ENCODE measurements at regions not wholly inside any gene's neighbourhood (a gene's known extent, or its start where the extent isn't known, plus 50 kb on each side); places are given as distances from the start of the nearest gene placed in this dataset.

DNA sequence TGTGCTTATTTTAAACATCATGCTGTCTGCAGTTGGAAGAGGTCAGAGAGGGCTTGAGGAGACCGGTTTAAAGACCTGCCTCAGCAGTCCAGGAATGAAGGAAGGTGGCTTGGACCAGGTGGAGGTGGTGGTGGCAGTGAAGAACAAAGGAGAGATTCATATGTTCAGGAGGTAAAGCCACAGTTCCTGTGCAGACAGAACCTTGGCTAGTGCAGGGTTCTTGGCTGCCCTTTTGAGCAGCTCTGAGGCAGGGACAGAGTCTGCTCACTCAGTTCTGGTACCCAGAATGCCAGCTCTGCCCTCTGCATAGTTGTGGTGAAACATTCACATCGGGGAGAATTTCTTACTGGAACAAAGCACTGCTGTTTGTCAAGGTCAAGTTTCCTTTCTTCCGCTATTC is 669.7 kb upstream of the HS6ST1 start:
- TF ChIP-seq CTCF (conservative IDR thresholded peaks at IDR 0.05; ENCODE audit: low read depth, low read length), result no peak
- DNase-seq (ENCODE audit: low read depth), result no peak
- no peak overlapping the region for H3K4me3 ChIP-seq (ENCODE audit: low read depth, low read length)

DNA sequence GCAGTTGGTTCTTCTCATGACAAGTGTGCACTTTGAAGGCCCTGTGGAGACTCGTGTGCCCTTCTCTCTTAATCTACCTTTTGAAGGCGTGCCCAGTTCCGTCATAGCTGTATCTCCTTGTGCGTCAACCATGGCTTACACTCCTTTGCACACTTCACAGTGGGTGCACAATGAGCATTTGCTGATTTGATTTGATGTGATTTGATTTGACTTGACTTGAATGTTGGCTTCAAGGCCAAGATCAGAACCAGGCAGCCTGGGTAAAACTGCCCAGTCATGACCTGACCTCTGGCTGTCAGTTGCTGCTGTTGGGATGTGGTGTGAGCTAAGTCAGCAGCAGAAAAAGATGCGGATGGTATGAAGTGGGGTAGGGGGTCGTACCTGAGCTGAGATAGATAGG is 670.3 kb upstream of the HS6ST1 start:
- no peak overlapping the region for H3K4me3 ChIP-seq (ENCODE audit: low read depth, low read length)
- TF ChIP-seq CTCF (conservative IDR thresholded peaks at IDR 0.05; ENCODE audit: low read depth, low read length), result no peak
- DNase-seq (ENCODE audit: low read depth), result no peak

DNA sequence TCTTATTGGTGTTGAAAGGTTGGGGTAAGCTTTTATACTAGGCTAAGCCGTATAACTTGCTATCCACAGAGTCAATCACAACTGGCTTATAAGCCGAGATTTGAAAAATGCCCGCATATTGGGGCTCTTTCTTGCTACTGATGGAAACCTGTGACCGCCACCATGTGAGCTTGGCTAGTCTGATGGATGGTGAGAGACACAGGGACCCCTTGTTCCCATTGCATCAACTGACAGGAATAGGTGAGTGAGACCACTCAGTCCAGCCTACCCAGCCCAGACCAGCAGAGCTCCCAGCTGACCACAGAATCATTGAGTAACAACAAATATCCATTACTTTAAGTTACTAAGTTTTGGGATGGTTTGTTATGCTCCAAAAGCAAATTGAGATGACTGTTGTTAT is 676.4 kb upstream of the HS6ST1 start:
- TF ChIP-seq CTCF (conservative IDR thresholded peaks at IDR 0.05; ENCODE audit: low read depth, low read length), result no peak
- H3K4me3 ChIP-seq (ENCODE audit: low read depth, low read length), result no peak overlapping the region
- no peak for DNase-seq (ENCODE audit: low read depth)

GRCh38 chr2:128996078-128996477 is 677.4 kb upstream of the HS6ST1 start:
- DNase-seq (ENCODE audit: low read depth), result no peak
- no peak overlapping the region for H3K4me3 ChIP-seq (ENCODE audit: low read depth, low read length)
- TF ChIP-seq CTCF (conservative IDR thresholded peaks at IDR 0.05; ENCODE audit: low read depth, low read length), result no peak

- TF ChIP-seq CTCF (conservative IDR thresholded peaks at IDR 0.05; ENCODE audit: low read depth, low read length), result no peak
- no peak for DNase-seq (ENCODE audit: low read depth)
- no peak overlapping the region for H3K4me3 ChIP-seq (ENCODE audit: low read depth, low read length)
These were observed 678.6 kb upstream of the HS6ST1 start for GRCh38 chr2:128997166-128997866.

DNA sequence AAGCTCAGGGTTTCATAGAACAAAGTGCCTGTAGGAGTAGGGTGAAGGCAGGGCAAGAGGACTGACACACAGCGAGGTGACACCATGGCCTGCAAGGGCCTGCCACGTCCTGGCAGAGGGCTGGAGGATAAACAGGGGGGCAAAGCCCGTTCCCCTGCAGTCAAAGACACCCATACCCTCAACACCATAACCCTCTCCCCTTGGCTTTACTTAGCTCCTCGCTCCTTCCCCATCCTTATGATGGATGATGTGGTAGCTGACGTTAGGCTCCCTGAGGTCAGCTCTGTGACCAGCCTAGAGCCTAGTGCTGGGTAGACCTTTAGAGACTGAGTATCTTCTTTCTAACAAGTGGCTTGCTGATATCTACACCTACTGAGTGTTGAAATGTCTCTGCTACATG is 683.3 kb upstream of the HS6ST1 start:
- DNase-seq (ENCODE audit: low read depth), result no peak
- TF ChIP-seq CTCF (conservative IDR thresholded peaks at IDR 0.05; ENCODE audit: low read depth, low read length), result no peak
- H3K4me3 ChIP-seq (ENCODE audit: low read depth, low read length), result no peak overlapping the region

DNA sequence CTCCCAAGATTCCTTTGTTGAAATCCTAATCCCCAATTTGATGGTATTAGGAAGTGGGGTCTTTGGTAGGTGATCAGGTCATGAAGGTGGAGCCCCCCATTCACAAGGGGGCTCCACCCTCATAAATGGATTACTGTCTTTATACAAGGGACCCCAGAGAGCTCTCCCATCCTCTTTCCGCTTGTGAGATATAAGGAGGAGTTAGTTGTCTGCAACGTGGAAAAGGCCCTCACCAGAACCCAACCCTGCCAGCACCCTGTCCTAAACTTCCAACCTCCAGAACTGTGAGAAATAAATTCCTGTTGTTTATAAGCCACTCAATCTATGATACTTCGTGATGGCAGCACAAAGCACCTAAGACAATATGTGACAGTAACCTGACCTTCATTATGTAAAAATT is 684.1 kb upstream of the HS6ST1 start:
- no peak for TF ChIP-seq CTCF (conservative IDR thresholded peaks at IDR 0.05; ENCODE audit: low read depth, low read length)
- no peak overlapping the region for H3K4me3 ChIP-seq (ENCODE audit: low read depth, low read length)
- no peak for DNase-seq (ENCODE audit: low read depth)
